HepG2 (cell line): ENCODE measurements at regions not wholly inside any gene's neighbourhood (a gene's known extent, or its start where the extent isn't known, plus 50 kb on each side); places are given as distances from the start of the nearest gene placed in this dataset.

Experiments used
- ATAC-seq: fragments of 200-7000 bp; cut with Tn5 transposase; 3 replicates; pipeline ENCODE4 v1.9.1; 2020; ENCODE audit warnings: mild to moderate bottlenecking, moderate library complexity
- BruUV-seq: library from RNA; stranded (reverse); fragments of 400-500 nt; replicated peaks from 2 replicates; lab custom pipeline; 2021; lab: Mats Ljungman, UMichigan
- CTCF ChIA-PET: fragments of 300-600 bp; formaldehyde crosslinking; extraction: SDS; loops from one replicate; lab custom pipeline; 2021; ENCODE audit warnings: low total read pairs, inconsistent platforms, low intra/inter-chr PET ratio; lab: Yijun Ruan, JAX
- POLR2A ChIA-PET: fragments of 350-600 bp; sonication (Branson Sonifier 250); formaldehyde crosslinking; loops from one replicate; lab custom pipeline; 2020; ENCODE audit warnings: antibody characterized with exemption, inconsistent platforms; lab: Yijun Ruan, JAX
- DNase-seq: peaks from one replicate; pipeline ENCODE4 v3.0.0-alpha.2; 2015; ENCODE audit warnings: low spot score
- FAIRE-seq: peaks from 3 replicates; lab custom pipeline; 2011; peaks lifted over from hg19 to GRCh38; lab: Jason Lieb, UNC
- H2AFZ ChIP-seq: one replicate; pipeline ENCODE4 v1.6.1; 2011; ENCODE audit warnings: low read length, inconsistent platforms
- H3K27ac ChIP-seq: fragments of 300-600 bp; 3 replicates; pipeline ENCODE4 v1.8.0; 2011; ENCODE audit warnings: mixed run types, mild to moderate bottlenecking, mixed read lengths, low read length, inconsistent platforms; ENCODE audit not compliant: insufficient read depth; ENCODE audit errors: extremely low read length
- H3K27me3 ChIP-seq, 2 experiments: fragments of 200-600 bp in 1 of 2; 2 replicates in 1 of 2; 3 replicates in 1 of 2; pipeline versions ENCODE4 v1.6.0 to v1.8.0; 2011; ENCODE audit warnings: low read length in 2 of 2, mild to moderate bottlenecking in 2 of 2, moderate library complexity in 2 of 2, inconsistent platforms in 1 of 2; ENCODE audit not compliant: insufficient read depth in 2 of 2, control insufficient read depth in 1 of 2
- H3K36me3 ChIP-seq, 2 experiments: fragments of 200-600 bp in 1 of 2; replicated peaks in 1 of 2; 2 replicates in 1 of 2; 3 replicates in 1 of 2; pipeline versions ENCODE4 v1.5.1 to v1.8.0; 2011; ENCODE audit warnings: low read length in 2 of 2, inconsistent platforms in 1 of 2; ENCODE audit not compliant: insufficient read depth in 2 of 2, control insufficient read depth in 1 of 2
- H3K4me1 ChIP-seq: 2 replicates; pipeline ENCODE4 v1.5.1; 2012; ENCODE audit warnings: low read length, inconsistent platforms; ENCODE audit not compliant: insufficient read depth
- H3K4me2 ChIP-seq: 2 replicates; pipeline ENCODE4 v1.6.0; 2011; ENCODE audit warnings: low read depth, low read length, inconsistent platforms
- H3K4me3 ChIP-seq, 3 experiments: fragments of 200-600 bp in 1 of 3; sonication (generic), shearing (Covaris generic) in 1 of 3; replicated peaks in 1 of 3; 2 replicates each; pipeline ENCODE4 v1.5.1; 2011 to 2016; ENCODE audit warnings: low read length in 3 of 3, inconsistent platforms in 2 of 3, low read depth in 2 of 3, mild to moderate bottlenecking in 2 of 3, control low read depth in 1 of 3, mixed read lengths in 1 of 3; ENCODE audit not compliant: insufficient read depth in 1 of 3
- H3K79me2 ChIP-seq: one replicate; pipeline ENCODE4 v1.6.1; 2011; ENCODE audit warnings: low read length, inconsistent platforms; ENCODE audit not compliant: insufficient read depth
- H3K9ac ChIP-seq: 2 replicates; pipeline ENCODE4 v1.6.0; 2011; ENCODE audit warnings: mild to moderate bottlenecking, low read depth, low read length, inconsistent platforms; ENCODE audit not compliant: insufficient read depth
- H3K9me3 ChIP-seq: 2 replicates; pipeline ENCODE4 v1.5.1; 2012; ENCODE audit warnings: mild to moderate bottlenecking, low read length
- H4K20me1 ChIP-seq: 2 replicates; pipeline ENCODE4 v1.6.0; 2011; ENCODE audit warnings: inconsistent platforms, mild to moderate bottlenecking, low read length, moderate library complexity; ENCODE audit not compliant: insufficient read depth
- ARNTL ChIP-seq: sonication (generic); formaldehyde crosslinking; IDR thresholded peaks from 2 replicates; pipeline ENCODE4 v1.4.0; 2020; ENCODE audit warnings: mild to moderate bottlenecking, missing genetic modification reagents
- DMTF1 ChIP-seq: sonication (generic); formaldehyde crosslinking; IDR thresholded peaks from 2 replicates; pipeline ENCODE4 v1.4.0; 2020; ENCODE audit warnings: mild to moderate bottlenecking, missing genetic modification reagents
- GPBP1L1 ChIP-seq: sonication (generic); formaldehyde crosslinking; IDR thresholded peaks from 2 replicates; pipeline ENCODE4 v1.5.0; 2020; ENCODE audit warnings: mild to moderate bottlenecking, missing genetic modification reagents
- NCOA1 ChIP-seq: sonication (generic); formaldehyde crosslinking; IDR thresholded peaks from 2 replicates; pipeline ENCODE4 v1.9.0; 2021; ENCODE audit warnings: missing genetic modification reagents
- RAD21 ChIP-seq: fragments of 450-650 bp; formaldehyde crosslinking; IDR thresholded peaks from 2 replicates; pipeline ENCODE4 v1.5.0; 2020; ENCODE audit warnings: mild to moderate bottlenecking
- SIX1 ChIP-seq: sonication (generic); formaldehyde crosslinking; IDR thresholded peaks from 2 replicates; pipeline ENCODE4 v1.4.0; 2020; ENCODE audit warnings: missing genetic modification reagents, borderline replicate concordance
- SP2 ChIP-seq: sonication (generic); formaldehyde crosslinking; IDR thresholded peaks from 2 replicates; pipeline ENCODE4 v1.5.1; 2020; ENCODE audit warnings: mild to moderate bottlenecking, missing genetic modification reagents
- TMF1 ChIP-seq: sonication (generic); formaldehyde crosslinking; IDR thresholded peaks from 2 replicates; pipeline ENCODE4 v1.8.1; 2022; ENCODE audit warnings: low read depth, missing genetic modification reagents
- TOE1 ChIP-seq: sonication (generic); formaldehyde crosslinking; IDR thresholded peaks from 2 replicates; pipeline ENCODE4 v1.4.0; 2020; ENCODE audit warnings: mild to moderate bottlenecking, missing genetic modification reagents
- ZBTB46 ChIP-seq: sonication (generic); formaldehyde crosslinking; IDR thresholded peaks from 2 replicates; pipeline ENCODE4 v1.4.0; 2020; ENCODE audit warnings: mild to moderate bottlenecking, missing genetic modification reagents, borderline replicate concordance
- ZBTB8A ChIP-seq: sonication (generic); formaldehyde crosslinking; IDR thresholded peaks from 2 replicates; pipeline ENCODE4 v1.4.0; 2020; ENCODE audit warnings: mild to moderate bottlenecking, low read depth, missing genetic modification reagents, borderline replicate concordance
- ZKSCAN8 ChIP-seq: IDR thresholded peaks from 2 replicates; pipeline ENCODE4 v1.6.1; 2016; ENCODE audit warnings: borderline replicate concordance, missing genetic modification reagents, missing compliant biosample characterization
- WGBS: methylation state at CpG from one replicate; pipeline ENCODE4 v1.1.6; 2017; ENCODE audit warnings: low lambda C conversion rate; 5-methylcytosine and 5-hydroxymethylcytosine counted together
- in situ Hi-C: cut with HindIII; loops from 2 replicates; pipeline ENCODE4 v1.10.0; 2017; ENCODE audit warnings: low pct_unique_long_range_greater_than_20kb; ENCODE audit not compliant: extremely low pct_ligation_motif_present
- intact Hi-C: fragments of 100-400 bp; cut with micrococcal nuclease; formaldehyde crosslinking; loops from one replicate; pipeline ENCODE4 v1.10.0; 2022; ENCODE audit not compliant: unreplicated experiment
- TF ChIP-seq, protein P1 (sequence below): sonication (generic); formaldehyde crosslinking; conservative IDR thresholded peaks from 2 replicates; pipeline ENCODE4 v1.4.0; 2020; ENCODE audit warnings: missing genetic modification reagents

GRCh38 chr14:53534841-53535240, 381.7 kb upstream of the DDHD1 start:
- FAIRE-seq = no peak
- Histone ChIP-seq H3K27ac (no peak overlapping the region), H4K20me1 (no peaks in the 10 kb centered on the region), H3K4me1 (peaks cover 4% of the 10 kb centered on the region), H3K79me2 (no peaks in the 10 kb centered on the region), H3K4me2 (no peak overlapping the region), H2AFZ (no peak overlapping the region), H3K27me3 (no peaks in the 10 kb centered on the region), H3K4me3 (no peak overlapping the region), H3K9me3 (no peaks in the 10 kb centered on the region), H3K36me3 (no peaks in the 10 kb centered on the region), H3K9ac (no peak overlapping the region)
- DNase-seq = no peak
- ATAC-seq = no peak
- in situ Hi-C loops = no loop called here
- no TSS peak for BruUV-seq
- intact Hi-C loops = loop anchor here (5.0 to 10.0 kb wide), 3 partner anchors 310 to 512 kb away; no protein-coding TSS in a partner anchor
- 92% methylated on average over 6 of the region's 6 CpGs for WGBS
- POLR2A ChIA-PET = no interaction called here
- TF ChIP-seq NCOA1 = no peak
- no peak for TF ChIP-seq ZBTB8A
- TF ChIP-seq DMTF1 (CRISPR knock-in tag) = no peak
- no peak for TF ChIP-seq ARNTL (CRISPR knock-in tag)
- TF ChIP-seq TMF1 (CRISPR knock-in tag) = no peak
- CTCF ChIA-PET = no interaction called here

DNA sequence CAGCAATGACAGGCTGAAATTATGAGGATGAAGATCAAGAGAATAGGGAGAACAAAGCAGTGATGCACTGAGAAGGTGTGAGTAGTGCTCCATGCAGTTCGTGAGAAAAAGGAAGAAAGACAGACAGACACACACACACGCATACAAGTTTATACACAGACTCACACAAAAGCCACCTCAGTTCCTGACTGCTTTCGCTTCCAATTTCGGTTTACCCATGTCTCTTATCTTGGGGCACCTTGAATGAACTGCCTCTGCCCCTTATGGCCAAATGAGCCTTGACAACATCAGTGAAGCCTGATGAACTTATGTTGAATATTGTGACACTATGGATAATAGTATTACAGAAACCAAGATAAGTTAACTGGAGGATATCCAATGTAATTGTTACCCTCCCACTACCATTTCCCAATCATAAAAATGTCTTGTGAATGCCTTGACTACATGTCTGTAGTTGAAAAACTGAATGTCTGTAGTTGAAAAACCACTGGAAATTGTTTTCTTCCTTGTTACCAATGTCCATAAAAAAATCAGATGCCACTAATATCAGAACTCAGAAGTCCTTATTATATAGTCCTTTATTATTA, 380.4 kb upstream of the DDHD1 start:
- WGBS = 44% methylated on average over 4 of the region's 4 CpGs
- ChIA-PET POLR2A (no interaction called here), CTCF (no interaction called here)
- intact Hi-C loops (loop anchor here (10.0 kb wide), 1 partner anchor 311 kb away; no protein-coding TSS in a partner anchor), in situ Hi-C loops (no loop called here)
- no peak for ATAC-seq
- no TSS peak for BruUV-seq
- H3K4me3 ChIP-seq = no peak overlapping the region
- DNase-seq = no peak
- H3K27me3 ChIP-seq = no peaks in the 10 kb centered on the region
- H2AFZ ChIP-seq = no peak overlapping the region
- H3K79me2 ChIP-seq = no peaks in the 10 kb centered on the region
- H4K20me1 ChIP-seq = no peaks in the 10 kb centered on the region
- H3K36me3 ChIP-seq = no peaks in the 10 kb centered on the region
- no peak overlapping the region for H3K4me2 ChIP-seq
- FAIRE-seq = no peak
- no peaks in the 10 kb centered on the region; the same call in 1 of the 2 replicates for H3K4me1 ChIP-seq
- no peak overlapping the region for H3K27ac ChIP-seq
- H3K9me3 ChIP-seq = no peaks in the 10 kb centered on the region
- no peak overlapping the region for H3K9ac ChIP-seq
- no peak for TF ChIP-seq RAD21 (CRISPR knock-in tag)
- TF ChIP-seq SIX1 = no peak
- TF ChIP-seq GPBP1L1 (CRISPR knock-in tag) = no peak
- no peak for TF ChIP-seq ZKSCAN8
- TF ChIP-seq TOE1 (CRISPR knock-in tag) = no peak
- TF ChIP-seq, protein P1, sequence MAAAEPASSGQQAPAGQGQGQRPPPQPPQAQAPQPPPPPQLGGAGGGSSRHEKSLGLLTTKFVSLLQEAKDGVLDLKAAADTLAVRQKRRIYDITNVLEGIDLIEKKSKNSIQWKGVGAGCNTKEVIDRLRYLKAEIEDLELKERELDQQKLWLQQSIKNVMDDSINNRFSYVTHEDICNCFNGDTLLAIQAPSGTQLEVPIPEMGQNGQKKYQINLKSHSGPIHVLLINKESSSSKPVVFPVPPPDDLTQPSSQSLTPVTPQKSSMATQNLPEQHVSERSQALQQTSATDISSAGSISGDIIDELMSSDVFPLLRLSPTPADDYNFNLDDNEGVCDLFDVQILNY (CRISPR knock-in tag) = no peak
- no peak for TF ChIP-seq ZBTB46 (CRISPR knock-in tag)
- TF ChIP-seq SP2 = no peak
